Activated CD4-positive, alpha-beta memory T cell treated with anti-CD3 and anti-CD28 coated beads for 36 hours (primary cell): ENCODE measurements at regions not wholly inside any gene's neighbourhood (a gene's known extent, or its start where the extent isn't known, plus 50 kb on each side); places are given as distances from the start of the nearest gene placed in this dataset.
A peak's percentile ranks its signal among the peaks of the same experiment; 100 is the strongest.

Source experiments
- CTCF ChIA-PET: fragments of 350-600 bp; sonication (Branson Sonifier 250); formaldehyde crosslinking; loops from one replicate; lab custom pipeline; 2021; ENCODE audit warnings: antibody characterized with exemption, inconsistent platforms; lab: Charles Lee
- POLR2A ChIA-PET: fragments of 350-600 bp; sonication (Branson Sonifier 250); formaldehyde crosslinking; loops from one replicate; lab custom pipeline; 2021; ENCODE audit warnings: antibody characterized with exemption; lab: Charles Lee
- DNase-seq: peaks from one replicate; pipeline ENCODE4 v3.0.0-alpha.2; 2020
- H3K27ac Mint-ChIP-seq: one replicate; pipeline ENCODE4 v1.8.0; 2021; ENCODE audit warnings: mixed read lengths
- H3K27me3 Mint-ChIP-seq: one replicate; pipeline ENCODE4 v1.8.0; 2021; ENCODE audit warnings: mixed read lengths
- H3K36me3 Mint-ChIP-seq: one replicate; pipeline ENCODE4 v1.8.0; 2021; ENCODE audit warnings: mixed read lengths
- H3K4me1 Mint-ChIP-seq: one replicate; pipeline ENCODE4 v1.8.0; 2021; ENCODE audit warnings: low read depth, mixed read lengths
- H3K4me3 Mint-ChIP-seq: one replicate; pipeline ENCODE4 v1.8.0; 2021; ENCODE audit warnings: mild to moderate bottlenecking, mixed read lengths
- H3K9me3 Mint-ChIP-seq: one replicate; pipeline ENCODE4 v1.8.0; 2021; ENCODE audit warnings: mixed read lengths
- intact Hi-C: fragments of 100-400 bp; cut with micrococcal nuclease; formaldehyde crosslinking; loops from one replicate; pipeline ENCODE4 v1.15.1; 2023

DNA sequence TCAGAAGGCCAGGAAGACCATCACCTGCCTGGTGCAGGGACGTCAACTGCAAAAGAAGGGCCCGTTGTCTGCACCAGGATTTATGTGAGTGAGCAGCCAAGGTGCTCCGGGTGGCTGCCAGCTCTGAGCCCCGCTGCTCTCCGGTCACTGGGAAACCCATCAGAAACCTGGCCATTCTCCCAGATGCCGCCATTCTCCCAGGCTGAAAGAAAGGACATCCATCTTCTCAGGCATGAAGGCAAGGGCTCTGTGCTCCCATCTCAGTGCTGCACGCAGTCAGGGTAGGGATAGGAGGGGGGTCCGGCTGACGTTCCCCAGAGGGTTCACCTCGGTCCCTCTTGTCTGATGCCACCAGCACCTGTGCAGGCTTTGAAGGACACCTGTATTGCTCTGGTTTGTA, 158.4 kb downstream of the ERCC6L2 start:
- intact Hi-C loops = no loop called here
- Mint-ChIP-seq H3K27me3 (no peaks in the 10 kb centered on the region), H3K27ac (no peak overlapping the region), H3K9me3 (peaks cover 14% of the 10 kb centered on the region), H3K4me3 (no peak overlapping the region), H3K36me3 (no peaks in the 10 kb centered on the region), H3K4me1 (no peaks in the 10 kb centered on the region)
- CTCF ChIA-PET = no interaction called here
- no peak for DNase-seq
- POLR2A ChIA-PET = no interaction called here

GRCh38 chr9:96031916-96032534, 156.5 kb downstream of the ERCC6L2 start:
- Mint-ChIP-seq H3K27me3 (peaks cover 11% of the 10 kb centered on the region), H3K36me3 (no peaks in the 10 kb centered on the region), H3K4me3 (no peak overlapping the region), H3K27ac (no peak overlapping the region), H3K9me3 (peaks cover 4% of the 10 kb centered on the region), H3K4me1 (peaks cover 7% of the 10 kb centered on the region)
- ChIA-PET POLR2A (no interaction called here), CTCF (no interaction called here)
- DNase-seq = no peak
- intact Hi-C loops = no loop called here

DNA sequence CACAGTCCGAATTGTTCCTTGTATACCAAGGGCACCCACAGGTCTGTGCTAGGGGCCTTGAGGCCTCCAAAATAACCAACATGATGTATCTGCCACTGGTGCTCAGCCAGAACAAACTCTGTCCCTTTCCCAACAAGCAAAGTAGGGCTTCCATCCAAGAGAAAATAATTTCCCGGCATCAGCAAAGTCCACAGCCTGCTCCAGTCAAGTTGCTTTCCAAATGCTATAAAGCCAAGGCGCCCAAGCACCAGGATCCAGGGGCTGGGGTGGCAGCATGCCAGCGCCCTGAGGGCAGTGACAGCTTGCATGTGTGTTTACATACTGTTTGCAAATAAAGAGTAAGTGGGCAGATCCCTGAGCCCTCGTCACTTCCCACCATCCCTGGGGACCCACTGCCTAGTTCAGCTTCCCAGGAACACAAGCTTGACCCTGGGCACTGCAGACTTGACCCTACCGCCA, 155.9 kb downstream of the ERCC6L2 start:
- ChIA-PET POLR2A (no interaction called here), CTCF (no interaction called here)
- H3K36me3 Mint-ChIP-seq = no peaks in the 10 kb centered on the region
- peaks cover 4% of the 10 kb centered on the region for H3K9me3 Mint-ChIP-seq
- no peak for DNase-seq
- intact Hi-C loops = no loop called here
- H3K4me1 Mint-ChIP-seq = peaks cover 11% of the 10 kb centered on the region
- H3K27ac Mint-ChIP-seq = no peak overlapping the region
- H3K4me3 Mint-ChIP-seq = no peak overlapping the region
- H3K27me3 Mint-ChIP-seq = peaks cover 16% of the 10 kb centered on the region

GRCh38 chr9:96029722-96030530, 154.4 kb downstream of the ERCC6L2 start:
- H3K27ac Mint-ChIP-seq = no peak overlapping the region
- no peak overlapping the region for H3K4me3 Mint-ChIP-seq
- H3K36me3 Mint-ChIP-seq = no peaks in the 10 kb centered on the region
- intact Hi-C loops = loop anchor here (10.0 kb wide), 1 partner anchor 185 kb away; no protein-coding TSS in a partner anchor
- ChIA-PET CTCF (interaction anchor here (1.1 to 1.3 kb wide), 2 partner anchors 153 to 294 kb away, joined by 3 read pairs; no protein-coding TSS in a partner anchor), POLR2A (no interaction called here)
- peaks cover 22% of the 10 kb centered on the region for H3K27me3 Mint-ChIP-seq
- no peak for DNase-seq
- H3K9me3 Mint-ChIP-seq = no peaks in the 10 kb centered on the region
- H3K4me1 Mint-ChIP-seq = peaks cover 12% of the 10 kb centered on the region

DNA sequence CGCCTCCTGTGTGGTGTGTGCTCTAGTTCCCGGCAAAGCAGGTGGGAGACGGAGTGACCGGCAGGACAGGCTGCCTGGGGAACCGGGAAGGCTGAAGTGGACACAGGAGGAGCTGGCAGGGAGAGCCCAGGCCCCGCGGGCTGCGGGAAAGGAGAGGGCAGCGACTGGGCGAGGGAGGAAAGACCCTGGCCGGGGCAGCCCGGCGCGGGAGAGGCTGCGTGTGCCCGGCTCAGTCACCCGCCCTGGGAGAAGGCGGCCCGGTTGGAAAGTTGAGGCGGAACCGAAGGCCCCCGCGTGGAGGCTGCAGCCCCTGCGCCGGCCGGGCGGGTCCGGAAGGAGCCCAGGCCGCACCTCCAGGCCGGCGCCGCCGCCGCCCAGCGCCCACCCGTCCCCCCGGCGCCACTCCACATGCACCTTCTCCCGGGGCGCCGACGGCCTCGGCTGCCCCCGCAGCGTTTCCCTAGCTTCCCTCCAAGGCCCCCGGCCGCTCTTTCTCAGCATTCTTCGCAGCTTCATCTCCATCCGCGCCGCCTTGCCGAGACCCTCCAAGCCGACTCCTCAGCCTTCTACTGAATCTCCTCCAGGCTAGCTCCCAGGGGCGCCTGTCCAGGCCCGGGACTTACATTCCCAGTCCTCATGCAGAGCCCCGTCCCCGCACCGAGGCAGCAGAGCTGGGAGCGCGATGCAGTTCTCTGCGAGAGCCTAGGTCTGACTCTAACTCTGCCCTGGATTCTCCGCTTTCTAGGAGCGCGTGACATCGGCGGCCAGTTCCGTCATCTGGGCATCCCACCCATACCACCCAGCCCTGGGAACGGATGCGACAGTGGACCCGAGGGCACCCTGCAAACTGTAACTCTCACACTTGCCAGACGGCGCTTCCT, 152.0 kb downstream of the ERCC6L2 start:
- peak; percentile 32 for DNase-seq
- Mint-ChIP-seq H3K9me3 (no peaks in the 10 kb centered on the region), H3K4me3 (peak overlapping the region; percentile 55), H3K27me3 (peaks cover 24% of the 10 kb centered on the region), H3K4me1 (peaks cover 20% of the 10 kb centered on the region), H3K27ac (no peak overlapping the region), H3K36me3 (no peaks in the 10 kb centered on the region)
- ChIA-PET CTCF (interaction anchor here (0.6 to 0.7 kb wide), 3 partner anchors 32 to 524 kb away, joined by 3 read pairs; no protein-coding TSS in a partner anchor), POLR2A (no interaction called here)
- intact Hi-C loops = loop anchor here (10.0 kb wide), 1 partner anchor 187 kb away; no protein-coding TSS in a partner anchor

GRCh38 chr9:96026655-96027213, 151.2 kb downstream of the ERCC6L2 start:
- peaks cover 29% of the 10 kb centered on the region for H3K27me3 Mint-ChIP-seq
- no peaks in the 10 kb centered on the region for H3K36me3 Mint-ChIP-seq
- intact Hi-C loops = loop anchor here (10.0 kb wide), 1 partner anchor 188 kb away; no protein-coding TSS in a partner anchor
- CTCF ChIA-PET = interaction anchor here (0.6 to 1.1 kb wide), 5 partner anchors 20 to 523 kb away, joined by 3 to 4 read pairs (median 3); no protein-coding TSS in a partner anchor
- no peaks in the 10 kb centered on the region for H3K9me3 Mint-ChIP-seq
- H3K4me1 Mint-ChIP-seq = peaks cover 26% of the 10 kb centered on the region
- H3K4me3 Mint-ChIP-seq = peak overlapping the region; percentile 45
- DNase-seq = no peak
- POLR2A ChIA-PET = no interaction called here
- H3K27ac Mint-ChIP-seq = no peak overlapping the region

- Mint-ChIP-seq H3K4me3 (no peak overlapping the region), H3K27ac (no peak overlapping the region)
Measured at GRCh38 chr9:96025995-96026602, 150.6 kb downstream of the ERCC6L2 start.

DNA sequence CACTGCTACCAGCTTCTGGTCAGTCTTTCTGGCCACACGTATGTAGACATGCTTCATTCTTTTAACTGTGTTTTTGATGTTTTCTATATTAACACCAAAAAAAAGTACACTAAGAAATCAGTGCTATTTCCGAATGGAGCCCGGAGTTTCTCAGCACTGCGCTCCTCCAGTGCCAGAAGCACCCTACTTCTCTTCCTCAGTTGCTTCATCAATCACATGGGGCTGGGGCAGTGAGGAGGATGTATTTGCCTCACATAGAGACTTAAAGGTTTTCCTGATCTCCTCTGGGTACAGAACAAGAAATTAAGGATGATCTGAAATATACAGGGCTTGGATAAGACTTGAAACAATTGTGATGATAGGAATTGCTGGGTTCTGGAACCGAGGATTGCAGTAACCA, 148.0 kb downstream of the ERCC6L2 start:
- H3K27me3 Mint-ChIP-seq = peaks cover 26% of the 10 kb centered on the region
- intact Hi-C loops = loop anchor here (5.0 to 10.0 kb wide), 2 partner anchors 191 to 511 kb away; no protein-coding TSS in a partner anchor
- H3K27ac Mint-ChIP-seq = no peak overlapping the region
- DNase-seq = no peak
- no peaks in the 10 kb centered on the region for H3K36me3 Mint-ChIP-seq
- POLR2A ChIA-PET = no interaction called here
- H3K4me1 Mint-ChIP-seq = peaks cover 42% of the 10 kb centered on the region
- CTCF ChIA-PET = no interaction called here
- H3K9me3 Mint-ChIP-seq = no peaks in the 10 kb centered on the region
- no peak overlapping the region for H3K4me3 Mint-ChIP-seq

More at GRCh38 chr9:96025995-96026602, 150.6 kb downstream of the ERCC6L2 start:
- Mint-ChIP-seq H3K9me3 (no peaks in the 10 kb centered on the region), H3K27me3 (peaks cover 29% of the 10 kb centered on the region), H3K4me1 (peaks cover 26% of the 10 kb centered on the region), H3K36me3 (no peaks in the 10 kb centered on the region)
- POLR2A ChIA-PET = no interaction called here
- CTCF ChIA-PET = interaction anchor here (0.6 to 1.1 kb wide), 4 partner anchors 19 to 173 kb away, joined by 3 to 4 read pairs (median 4); no protein-coding TSS in a partner anchor
- peak; percentile 42 for DNase-seq
- intact Hi-C loops = loop anchor here (10.0 kb wide), 1 partner anchor 189 kb away; no protein-coding TSS in a partner anchor

GRCh38 chr9:96022445-96023051, 147.1 kb downstream of the ERCC6L2 start:
- intact Hi-C loops = loop anchor here (5.0 to 10.0 kb wide), 2 partner anchors 192 to 510 kb away; no protein-coding TSS in a partner anchor
- peak; percentile 56 for DNase-seq

DNA sequence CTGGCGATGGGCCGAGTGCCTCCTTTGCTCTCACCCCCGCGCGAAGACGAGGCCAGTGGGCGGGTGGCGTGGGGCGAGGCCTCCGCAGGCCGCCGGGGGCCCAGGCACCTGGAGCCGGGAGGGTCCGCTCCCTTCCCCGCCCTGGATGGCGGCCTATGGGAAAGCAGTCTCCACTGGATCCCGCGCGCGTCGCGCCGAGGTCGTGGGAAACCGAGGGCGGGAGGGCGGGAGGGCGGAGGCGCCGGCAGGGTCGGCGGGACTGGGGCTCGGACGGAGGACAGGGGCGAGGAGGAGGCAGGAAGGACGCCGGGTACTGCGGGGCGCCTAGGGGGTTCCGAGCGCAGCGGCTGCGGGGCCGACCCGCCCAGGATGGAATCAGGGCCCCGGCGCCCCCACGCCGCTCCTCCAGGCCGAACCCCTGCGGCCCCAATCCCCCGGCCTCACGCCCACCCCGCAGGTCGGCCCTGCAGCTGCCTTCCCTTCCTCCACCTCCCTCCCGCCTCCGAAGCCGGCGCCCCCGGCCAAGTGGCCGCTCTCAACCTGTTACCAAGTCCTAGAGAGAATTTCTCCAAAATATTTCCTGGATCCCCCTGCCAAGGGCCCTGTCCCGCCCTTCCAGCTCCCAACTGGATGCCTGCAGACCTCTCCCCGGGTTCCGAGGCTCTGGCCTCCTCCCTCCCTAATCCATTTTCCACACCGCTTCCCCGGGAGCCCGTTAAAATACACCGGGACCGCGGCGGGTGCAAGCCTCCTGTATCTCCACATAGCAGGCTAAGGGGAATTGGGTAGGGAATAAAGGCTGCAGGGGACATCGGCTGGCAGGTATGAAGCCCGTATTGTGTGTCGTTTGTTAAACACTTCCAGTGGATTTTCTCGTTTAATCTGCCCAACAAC, 146.3 kb downstream of the ERCC6L2 start:
- Mint-ChIP-seq H3K27ac (no peak overlapping the region), H3K4me3 (peak overlapping the region; percentile 73), H3K27me3 (peaks cover 17% of the 10 kb centered on the region), H3K4me1 (peaks cover 48% of the 10 kb centered on the region), H3K9me3 (no peaks in the 10 kb centered on the region), H3K36me3 (no peaks in the 10 kb centered on the region)
- peak; percentile 19 for DNase-seq
- ChIA-PET POLR2A (interaction anchor here (1.2 kb wide), 1 partner anchor 146 kb away, joined by 3 read pairs; the partner anchor contains the start of gene ERCC6L2), CTCF (no interaction called here)
- intact Hi-C loops = loop anchor here (5.0 to 10.0 kb wide), 2 partner anchors 193 to 509 kb away; no protein-coding TSS in a partner anchor

More at GRCh38 chr9:96022445-96023051, 147.1 kb downstream of the ERCC6L2 start:
- CTCF ChIA-PET = no interaction called here
- Mint-ChIP-seq H3K4me1 (peaks cover 41% of the 10 kb centered on the region), H3K9me3 (no peaks in the 10 kb centered on the region), H3K36me3 (no peaks in the 10 kb centered on the region), H3K27me3 (peaks cover 17% of the 10 kb centered on the region), H3K4me3 (peak overlapping the region; percentile 72), H3K27ac (no peak overlapping the region)
- POLR2A ChIA-PET = no interaction called here
